Smooth muscle cell of the brain vasculature (primary cell): ENCODE measurements at regions not wholly inside any gene's neighbourhood (a gene's known extent, or its start where the extent isn't known, plus 50 kb on each side); places are given as distances from the start of the nearest gene placed in this dataset.

Experiments used
- DNase-seq: peaks from one replicate; pipeline ENCODE4 v3.0.0-alpha.2; 2012; ENCODE audit warnings: low read depth, low spot score

- DNase-seq, result peak; percentile 95
Measured at GRCh38 chr2:19722531-19722971, 179.2 kb downstream of the TTC32 start.

DNA sequence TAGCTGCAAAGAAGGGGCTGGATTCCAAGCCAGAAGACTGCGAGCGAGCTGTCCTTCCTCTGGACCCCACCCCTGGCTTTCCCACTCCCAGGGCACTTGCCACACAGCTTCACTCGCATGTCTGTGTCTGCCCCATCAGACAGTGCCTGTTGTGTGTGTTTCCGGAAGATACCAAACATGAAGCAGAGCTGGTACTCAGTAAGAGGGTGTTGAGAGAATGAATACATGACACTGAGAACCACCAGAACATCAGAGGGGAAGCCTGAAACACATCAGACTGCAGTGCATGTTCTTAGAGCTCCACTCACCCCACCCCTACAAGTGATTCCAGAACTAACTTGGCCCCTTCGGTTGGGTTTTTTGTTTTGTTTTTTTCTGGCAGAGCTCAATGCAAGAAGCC is 181.5 kb downstream of the TTC32 start:
- DNase-seq, result no peak

- DNase-seq, result no peak
Measured at GRCh38 chr2:19719540-19719939, 182.2 kb downstream of the TTC32 start.

DNA sequence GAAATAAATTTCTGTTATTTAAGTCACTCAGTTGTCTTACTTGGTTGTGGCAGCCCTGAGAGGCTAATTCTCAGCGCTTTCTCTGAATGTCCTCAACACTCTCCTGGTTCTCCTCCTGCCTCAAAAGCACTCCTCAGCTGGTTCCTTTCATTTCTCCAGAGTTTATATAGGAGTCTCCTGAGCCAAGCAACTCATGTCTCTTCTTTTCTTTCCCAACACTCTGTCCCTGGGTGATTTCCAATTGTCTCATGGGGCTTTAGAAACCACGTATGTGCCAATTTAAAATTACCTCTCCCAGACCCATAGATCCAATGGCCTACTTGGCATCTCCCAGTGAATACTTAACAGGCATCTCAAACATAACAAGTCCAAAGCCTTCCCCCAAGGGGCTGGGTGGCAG is 184.3 kb downstream of the TTC32 start:
- DNase-seq, result no peak

DNA sequence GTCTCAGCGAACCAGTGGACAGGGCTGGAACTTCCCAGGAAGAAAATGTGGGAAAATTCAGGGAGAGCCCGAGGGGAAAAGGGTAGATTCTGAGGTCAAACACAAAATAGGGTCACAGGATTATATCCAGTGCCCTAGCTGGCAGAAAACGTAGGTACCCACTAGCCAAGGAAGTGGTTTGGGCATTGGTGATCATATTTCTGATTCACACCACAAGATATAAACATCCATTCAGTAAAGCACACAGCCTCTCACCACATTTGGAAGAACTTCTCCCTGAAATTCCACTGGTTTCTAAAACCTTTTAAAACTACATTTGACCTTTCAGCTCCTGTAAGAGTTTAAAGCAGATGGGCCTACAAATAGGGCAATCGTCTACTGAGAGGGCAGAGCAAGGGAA is 186.9 kb downstream of the TTC32 start:
- no peak for DNase-seq

GRCh38 chr2:19712850-19713249 is 188.9 kb downstream of the TTC32 start:
- no peak for DNase-seq

- DNase-seq, result peak; percentile 57
Measured at GRCh38 chr2:19711470-19712372, 190.1 kb downstream of the TTC32 start.

GRCh38 chr2:19710230-19710629 is 191.6 kb downstream of the TTC32 start:
- DNase-seq, result no peak

DNA sequence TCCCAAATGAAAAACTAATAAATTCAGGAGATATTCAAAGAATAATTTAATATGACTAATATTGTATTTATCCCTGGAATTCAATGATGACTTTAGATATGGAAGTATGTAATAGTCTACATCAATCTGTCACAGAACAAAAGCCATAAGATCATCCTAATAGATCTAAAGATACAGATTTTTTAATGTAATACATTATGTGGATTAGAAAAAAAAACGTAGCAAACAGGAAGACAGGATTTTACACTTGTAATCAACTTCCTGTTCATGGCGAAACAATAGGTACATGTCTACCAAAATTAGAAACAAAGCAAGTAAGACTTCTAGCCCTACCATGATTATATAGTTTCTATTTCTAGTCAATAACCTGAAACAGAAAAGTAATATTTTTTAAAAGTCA is 192.2 kb downstream of the TTC32 start:
- DNase-seq, result no peak

DNA sequence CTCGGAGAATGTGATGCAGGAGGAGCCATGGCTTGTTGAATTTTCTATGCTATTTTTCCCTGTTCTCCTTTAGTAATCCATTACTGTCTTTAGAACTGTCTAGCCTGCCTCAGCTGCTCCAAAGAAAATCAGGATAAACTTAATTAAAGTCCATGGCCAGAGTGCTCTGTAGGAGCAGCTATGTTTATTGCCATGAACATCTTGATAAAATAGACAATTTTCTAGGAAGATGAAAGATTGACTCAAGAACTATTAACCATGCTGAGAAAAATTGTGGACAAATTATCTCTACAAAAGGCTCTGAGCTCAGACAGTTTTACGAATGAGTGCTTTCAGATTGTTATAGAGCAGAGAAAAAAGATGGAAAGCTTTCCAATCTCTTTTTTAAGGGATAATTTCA is 193.0 kb downstream of the TTC32 start:
- DNase-seq, result no peak

DNA sequence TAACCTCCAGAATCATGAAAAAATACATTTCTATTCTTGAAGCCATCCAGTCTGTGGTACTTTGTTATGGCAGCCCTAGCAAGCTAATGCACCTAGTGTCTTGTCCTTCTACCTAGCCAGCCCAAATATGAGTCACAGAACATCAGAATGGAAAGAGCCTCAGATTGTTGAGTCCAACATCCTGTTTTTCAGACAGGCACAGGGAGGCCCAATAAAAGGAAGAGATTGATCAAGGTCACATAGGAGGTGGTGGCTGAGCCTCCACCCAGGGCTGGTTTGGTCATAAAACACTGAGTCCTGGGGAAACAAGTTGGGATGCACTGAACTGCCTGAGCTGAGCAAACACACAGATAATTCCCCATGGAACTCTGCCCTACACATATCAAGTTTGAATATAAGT is 195.5 kb downstream of the TTC32 start:
- DNase-seq, result no peak

- no peak for DNase-seq
Measured at GRCh38 chr2:19702267-19702666, 199.5 kb downstream of the TTC32 start.

GRCh38 chr2:19700861-19701585 is 200.8 kb downstream of the TTC32 start:
- DNase-seq, result no peak

GRCh38 chr2:19697131-19697530 is 204.7 kb downstream of the TTC32 start:
- DNase-seq, result no peak

GRCh38 chr2:19695706-19696105 is 206.1 kb downstream of the TTC32 start:
- no peak for DNase-seq

DNA sequence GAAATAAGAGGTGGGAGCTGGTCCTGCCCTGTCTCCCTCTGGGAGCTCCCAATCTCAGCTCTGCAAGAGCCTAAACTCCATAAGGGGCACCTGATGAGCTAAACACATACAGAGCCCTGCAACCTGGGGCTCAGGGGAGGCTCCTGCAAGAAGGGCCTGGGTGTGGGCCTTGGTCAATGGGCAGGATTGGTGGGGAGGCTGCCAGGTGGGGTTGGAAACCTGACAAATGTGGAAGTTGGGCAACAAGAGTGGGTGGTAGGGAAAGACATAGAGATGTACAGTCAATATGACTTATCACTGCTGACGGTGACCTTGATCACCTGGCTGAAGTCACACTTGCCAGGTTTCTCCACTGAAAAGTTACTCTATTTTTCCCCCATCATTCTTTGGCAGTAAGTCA is 209.9 kb downstream of the TTC32 start:
- no peak for DNase-seq

DNA sequence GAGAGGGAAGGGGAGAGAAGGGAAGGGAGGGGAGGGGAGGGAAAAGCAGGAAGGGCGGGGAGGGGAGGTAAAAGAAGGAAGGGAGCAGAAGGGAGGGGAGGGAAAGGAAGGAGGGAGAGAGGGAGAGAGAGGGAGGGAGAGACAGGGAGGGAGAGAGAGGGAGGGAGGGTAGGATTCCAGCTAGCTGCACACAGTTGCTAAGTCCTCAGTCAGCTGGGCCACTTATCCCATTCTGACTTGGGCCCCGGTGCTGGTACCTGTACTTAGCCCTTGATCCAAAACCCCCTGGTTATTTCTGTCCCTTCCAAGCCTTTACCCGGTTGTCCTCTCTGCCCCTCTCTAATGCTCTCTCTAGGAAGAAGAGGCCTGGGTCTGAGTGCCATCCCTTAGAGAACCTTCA is 211.4 kb downstream of the TTC32 start:
- no peak for DNase-seq

GRCh38 chr2:19689646-19690168 is 212.1 kb downstream of the TTC32 start:
- DNase-seq, result no peak

GRCh38 chr2:19688059-19688458 is 213.7 kb downstream of the TTC32 start:
- no peak for DNase-seq

DNA sequence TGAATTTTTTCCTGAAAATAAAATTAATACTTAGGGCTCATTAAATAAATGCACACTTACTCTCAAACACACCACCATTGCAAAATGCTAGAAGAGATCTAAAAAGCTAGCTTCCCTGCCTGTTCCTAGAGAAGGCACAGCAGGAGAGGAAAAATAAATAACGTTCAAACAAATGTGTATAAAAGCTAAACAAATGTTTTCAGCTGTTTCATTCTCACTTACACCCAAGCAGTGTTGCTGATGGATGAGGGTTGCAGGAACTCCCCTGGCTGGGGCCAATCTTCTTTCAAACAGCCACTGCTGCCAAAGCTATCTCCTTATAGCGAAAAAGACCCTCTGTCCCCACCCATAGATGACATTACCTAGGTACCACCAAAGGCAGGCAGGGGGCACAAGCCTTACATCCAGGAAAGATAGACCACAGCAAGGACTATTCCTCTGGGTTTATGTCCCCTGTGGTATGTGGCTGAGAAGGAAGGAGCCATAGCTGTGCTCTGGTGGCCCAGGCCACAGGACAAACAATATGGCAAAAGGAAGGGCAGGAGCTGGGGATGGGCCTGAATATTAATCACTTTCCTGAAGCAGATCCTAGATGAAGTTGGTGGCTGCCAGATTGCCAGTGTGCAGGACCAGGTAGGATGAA is 214.6 kb downstream of the TTC32 start:
- no peak for DNase-seq

- DNase-seq, result no peak
Measured at GRCh38 chr2:19686439-19686838, 215.3 kb downstream of the TTC32 start.

GRCh38 chr2:19685731-19686130 is 216.1 kb downstream of the TTC32 start:
- no peak for DNase-seq
